Adrenal gland (tissue), 9 donors: ENCODE measurements at regions not wholly inside any gene's neighbourhood (a gene's known extent, or its start where the extent isn't known, plus 50 kb on each side); places are given as distances from the start of the nearest gene placed in this dataset.

Source experiments
- DNase-seq, 7 donors: peaks; one replicate each; pipeline ENCODE4 v3.0.0-alpha.2; 2019 to 2020
- H3K27ac ChIP-seq, 5 donors: fragments of 200-600 bp; sonication (generic) in 4 of 5; 1 replicate in 3 of 5; 2 replicates in 2 of 5; pipeline versions ENCODE4 v1.5.1 to v1.8.0; 2016 to 2020; ENCODE audit warnings: mild to moderate bottlenecking in 1 of 5
- H3K27me3 ChIP-seq: fragments of 200-600 bp; 2 replicates; pipeline ENCODE4 v1.8.0; 2021
- H3K36me3 ChIP-seq, 2 donors: fragments of 200-600 bp; replicated peaks in 1 of 2; 1 replicate in 1 of 2; 2 replicates in 1 of 2; pipeline versions ENCODE4 v1.5.1 to v1.8.0; 2018 to 2022
- H3K4me1 ChIP-seq, 2 donors: fragments of 200-600 bp; replicated peaks in 1 of 2; 1 replicate in 1 of 2; 2 replicates in 1 of 2; pipeline versions ENCODE4 v1.5.1 to v1.8.0; 2018 to 2021
- H3K4me3 ChIP-seq, 4 donors: fragments of 200-600 bp; sonication (generic) in 3 of 4; one replicate each; pipeline ENCODE4 v1.5.1; 2016 to 2018
- H3K9me3 ChIP-seq, 3 donors: fragments of 200-600 bp; sonication (generic) in 1 of 3; replicated peaks in 1 of 3; 1 replicate in 2 of 3; 2 replicates in 1 of 3; pipeline versions ENCODE4 v1.5.1 to v1.8.0; 2016 to 2021
- CTCF ChIP-seq, 6 experiments: fragments of 450-650 bp in 4 of 6; fragments of 200-600 bp in 2 of 6; sonication (generic) in 1 of 6; IDR thresholded peaks; 1 replicate in 5 of 6; 2 replicates in 1 of 6; pipeline versions ENCODE4 v1.5.1 to v1.8.0; 2016 to 2021; ENCODE audit warnings: antibody characterized with exemption in 6 of 6, mild to moderate bottlenecking in 2 of 6, moderate library complexity in 1 of 6
- POLR2A ChIP-seq, 2 donors: fragments of 450-650 bp; IDR thresholded peaks; one replicate each; pipeline ENCODE4 v1.6.1; 2017; ENCODE audit warnings: antibody characterized with exemption in 2 of 2, mild to moderate bottlenecking in 2 of 2, moderate library complexity in 1 of 2
- WGBS, 4 donors: extraction: QIAGEN DNeasy Blood & Tissue Kit in 2 of 4; methylation state at CpG; one replicate each; pipeline versions ENCODE4 v1.1.5 to v1.1.7; 2013 to 2017; 5-methylcytosine and 5-hydroxymethylcytosine counted together
- intact Hi-C, 2 donors: fragments of 100-400 bp; cut with DNase I; formaldehyde crosslinking; loops; one replicate each; pipeline versions ENCODE4 v1.14.1 to v1.15.0; 2022 to 2023
- small RNA-seq, 2 donors: library from RNA; depleted of rRNA; stranded (forward); fragments of <200 nt; gene quantifications; one replicate each; pipeline ENCODE3, GENCODE V24; 2016
- donor health status: healthy with polysubstance abuse.
- donor health status: Bipolar disorder and iron deficiency.
- donor health status: DM: yes; HTN: yes; CAD: no.
- donor health status: DM: no; HTN: no; CAD: no.
- donor health status: DM: no; HTN: no; CAD: no.

GRCh38 chr5:69043655-69043996, 50.2 kb upstream of the SLC30A5 start:
- WGBS, 4 donors, result 37 to 43% (median 37%) methylated on average over 2 of the region's 2 CpGs
- TF ChIP-seq CTCF (IDR thresholded peaks at IDR 0.05), result no peak
- no peak for TF ChIP-seq POLR2A (IDR thresholded peaks at IDR 0.05)
- H3K27ac ChIP-seq, result peak overlapping the region; percentile 74 to 89 (median 79)
- no peaks in the 10 kb centered on the region for H3K27me3 ChIP-seq
- peak overlapping the region in 2 of 4 donors; percentile 27 to 60 for H3K4me3 ChIP-seq
- no peak for DNase-seq
- intact Hi-C loops, result loop anchor here in 1 of 2 donors (10.0 kb wide), 1 partner anchor 291 kb away; the partner anchor contains the start of gene CCDC125
- H3K36me3 ChIP-seq, result no peaks in the 10 kb centered on the region
- no peaks in the 10 kb centered on the region for H3K9me3 ChIP-seq
- peaks cover 0 to 5% of the 10 kb centered on the region in 2 donors for H3K4me1 ChIP-seq

Small RNAs in the stretch of these regions (small RNA-seq; reads per million reads assigned to genes)
- gene RF00096 (0 reads per million in 2 donors), gene RN7SKP251 (0 reads per million in 2 donors), gene VWA8P1 (0 reads per million in 2 donors)
